ENCODE measurements at regions not wholly inside any gene's neighbourhood (a gene's known extent, or its start where the extent isn't known, plus 50 kb on each side); places are given as distances from the start of the nearest gene placed in this dataset.

GRCh38 chr11:82176945-82177344 is 556.7 kb downstream of the FAM181B start:
- no peak for TF ChIP-seq SIN3A (IDR thresholded peaks at IDR 0.05; ENCODE audit: borderline replicate concordance, insufficient read depth, low read depth, low read length)
- TF ChIP-seq, protein P1, sequence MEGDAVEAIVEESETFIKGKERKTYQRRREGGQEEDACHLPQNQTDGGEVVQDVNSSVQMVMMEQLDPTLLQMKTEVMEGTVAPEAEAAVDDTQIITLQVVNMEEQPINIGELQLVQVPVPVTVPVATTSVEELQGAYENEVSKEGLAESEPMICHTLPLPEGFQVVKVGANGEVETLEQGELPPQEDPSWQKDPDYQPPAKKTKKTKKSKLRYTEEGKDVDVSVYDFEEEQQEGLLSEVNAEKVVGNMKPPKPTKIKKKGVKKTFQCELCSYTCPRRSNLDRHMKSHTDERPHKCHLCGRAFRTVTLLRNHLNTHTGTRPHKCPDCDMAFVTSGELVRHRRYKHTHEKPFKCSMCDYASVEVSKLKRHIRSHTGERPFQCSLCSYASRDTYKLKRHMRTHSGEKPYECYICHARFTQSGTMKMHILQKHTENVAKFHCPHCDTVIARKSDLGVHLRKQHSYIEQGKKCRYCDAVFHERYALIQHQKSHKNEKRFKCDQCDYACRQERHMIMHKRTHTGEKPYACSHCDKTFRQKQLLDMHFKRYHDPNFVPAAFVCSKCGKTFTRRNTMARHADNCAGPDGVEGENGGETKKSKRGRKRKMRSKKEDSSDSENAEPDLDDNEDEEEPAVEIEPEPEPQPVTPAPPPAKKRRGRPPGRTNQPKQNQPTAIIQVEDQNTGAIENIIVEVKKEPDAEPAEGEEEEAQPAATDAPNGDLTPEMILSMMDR (IDR thresholded peaks at IDR 0.05), result no peak
- no peak for TF ChIP-seq POLR2AphosphoS5 (IDR thresholded peaks at IDR 0.05; ENCODE audit: low read depth, low read length)
- ATAC-seq (no peak), DNase-seq (ENCODE audit: low read depth, low spot score) (no peak)
- ChIA-PET CTCF (no interaction called here), POLR2A (no interaction called here)
- no peak overlapping the region for H3K27ac ChIP-seq (ENCODE audit: low read length)
- H3K27me3 ChIP-seq (ENCODE audit: control insufficient read depth, insufficient read depth, low read length), result no peaks in the 10 kb centered on the region
- H3K4me3 ChIP-seq (ENCODE audit: low read depth in 2 of 2, low read length in 2 of 2), result no peak overlapping the region
- no peaks in the 10 kb centered on the region for H3K4me1 ChIP-seq (ENCODE audit: control insufficient read depth, insufficient read depth, low read length)
- no peaks in the 10 kb centered on the region for H3K36me3 ChIP-seq (ENCODE audit: control insufficient read depth, insufficient read depth, low read length)
- no TSS peak for BruUV-seq (replicated peaks)
- intact Hi-C loops (cut with micrococcal nuclease; ENCODE audit: unreplicated experiment) (no loop called here), in situ Hi-C loops (cut with HindIII; ENCODE audit: low pct_unique_long_range_greater_than_20kb, low sequenced_read_pairs) (no loop called here)
- H3K9me3 ChIP-seq (ENCODE audit: control insufficient read depth, insufficient read depth, low read depth, low read length), result 0 out of 2 replicates have a peak, but pooled peaks cover 3% of the 10 kb centered on the region

GRCh38 chr11:82176365-82176764 is 557.3 kb downstream of the FAM181B start:
- intact Hi-C loops (cut with micrococcal nuclease; ENCODE audit: unreplicated experiment), result no loop called here

More at GRCh38 chr11:82176365-82176764, 557.3 kb downstream of the FAM181B start:
- Histone ChIP-seq H3K27ac (ENCODE audit: low read length) (no peak overlapping the region), H3K27me3 (ENCODE audit: control insufficient read depth, insufficient read depth, low read length) (no peaks in the 10 kb centered on the region), H3K4me1 (ENCODE audit: control insufficient read depth, insufficient read depth, low read length) (no peaks in the 10 kb centered on the region), H3K36me3 (ENCODE audit: control insufficient read depth, insufficient read depth, low read length) (no peaks in the 10 kb centered on the region), H3K9me3 (ENCODE audit: control insufficient read depth, insufficient read depth, low read depth, low read length) (0 out of 2 replicates have a peak, but pooled peaks cover 3% of the 10 kb centered on the region), H3K4me3 (ENCODE audit: low read depth in 2 of 2, low read length in 2 of 2) (no peak overlapping the region)
- ATAC-seq (no peak), DNase-seq (ENCODE audit: low read depth, low spot score) (no peak)
- ChIA-PET POLR2A (no interaction called here), CTCF (no interaction called here)
- in situ Hi-C loops (cut with HindIII; ENCODE audit: low pct_unique_long_range_greater_than_20kb, low sequenced_read_pairs), result no loop called here
- no peak for TF ChIP-seq SIN3A (IDR thresholded peaks at IDR 0.05; ENCODE audit: borderline replicate concordance, insufficient read depth, low read depth, low read length)
- TF ChIP-seq POLR2AphosphoS5 (IDR thresholded peaks at IDR 0.05; ENCODE audit: low read depth, low read length), result no peak
- TF ChIP-seq REST (IDR thresholded peaks at IDR 0.05; ENCODE audit: insufficient read depth in 1 of 2, low read depth in 2 of 2, low read length in 1 of 2), result no peak
- TF ChIP-seq TCF7L2 (IDR thresholded peaks at IDR 0.05; ENCODE audit: low read depth, low read length), result no peak
- TF ChIP-seq, protein P1 (IDR thresholded peaks at IDR 0.05), result no peak
- BruUV-seq (replicated peaks), result no TSS peak

All from Panc1 (cell line).